GM21619 (cell line): ENCODE measurements at regions not wholly inside any gene's neighbourhood (a gene's known extent, or its start where the extent isn't known, plus 50 kb on each side); places are given as distances from the start of the nearest gene placed in this dataset.

ENCODE experiments used
- ATAC-seq: cut with Tn5 transposase; IDR thresholded peaks from one replicate; pipeline ENCODE4 v1.9.1; 2021; ENCODE audit not compliant: unreplicated experiment

DNA sequence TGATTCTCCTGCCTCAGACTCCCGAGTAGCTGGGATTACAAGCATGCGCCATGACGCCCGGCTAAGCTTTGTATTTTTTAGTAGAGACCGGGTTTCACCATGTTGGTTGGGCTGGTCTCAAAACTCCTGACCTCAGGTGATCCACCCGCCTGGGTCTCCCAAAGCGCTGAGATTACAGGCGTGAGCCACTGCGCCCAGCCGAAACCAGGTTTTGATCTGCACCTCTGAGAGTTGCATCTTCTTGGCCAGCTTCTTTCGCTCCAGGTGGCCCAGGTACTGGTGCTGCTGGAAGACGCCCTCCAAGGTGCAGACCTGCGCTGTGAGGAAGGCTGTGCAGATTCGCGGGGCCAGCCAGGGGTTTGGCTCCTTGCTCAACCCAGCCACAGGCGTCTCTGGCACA is 275.4 kb upstream of the LRRC3B start:
- no peak for ATAC-seq

DNA sequence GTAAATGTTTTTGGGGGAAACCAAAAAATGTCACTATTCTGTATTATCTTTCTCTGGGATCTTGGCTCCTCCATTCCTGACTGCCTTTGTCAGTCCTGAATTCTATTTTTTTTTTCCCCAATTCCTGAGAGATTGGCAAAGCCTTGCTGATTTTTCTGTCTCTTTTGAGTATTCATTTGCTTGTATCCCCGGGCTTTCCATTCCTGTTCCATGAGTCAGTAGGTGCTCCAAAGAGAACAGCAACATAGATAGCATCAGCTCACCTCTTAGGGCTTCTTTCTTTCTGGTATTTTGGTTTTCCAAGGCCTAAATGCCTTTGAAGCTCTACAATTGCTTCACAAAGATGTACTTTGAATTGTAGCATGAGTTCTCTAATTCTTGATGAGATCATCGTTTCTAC is 271.7 kb upstream of the LRRC3B start:
- ATAC-seq, result no peak

DNA sequence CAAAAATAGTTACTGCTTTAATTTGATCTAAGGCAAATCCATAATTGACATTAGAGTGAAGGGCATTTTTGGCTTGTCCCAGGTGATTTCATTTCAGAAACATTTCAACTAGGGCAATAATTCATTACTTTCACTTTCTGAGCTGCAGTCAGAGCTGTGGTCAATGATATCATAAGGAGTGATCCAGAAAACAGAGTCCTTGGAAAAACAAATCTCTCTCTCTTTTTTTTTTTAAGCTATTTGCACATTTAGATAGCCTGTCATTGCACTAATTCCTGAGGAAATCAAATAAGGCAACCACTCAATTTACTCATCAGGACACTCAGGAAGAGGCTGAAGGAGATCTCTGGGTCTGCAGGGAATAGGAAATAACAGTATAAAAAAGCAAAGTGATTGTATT is 269.5 kb upstream of the LRRC3B start:
- no peak for ATAC-seq

DNA sequence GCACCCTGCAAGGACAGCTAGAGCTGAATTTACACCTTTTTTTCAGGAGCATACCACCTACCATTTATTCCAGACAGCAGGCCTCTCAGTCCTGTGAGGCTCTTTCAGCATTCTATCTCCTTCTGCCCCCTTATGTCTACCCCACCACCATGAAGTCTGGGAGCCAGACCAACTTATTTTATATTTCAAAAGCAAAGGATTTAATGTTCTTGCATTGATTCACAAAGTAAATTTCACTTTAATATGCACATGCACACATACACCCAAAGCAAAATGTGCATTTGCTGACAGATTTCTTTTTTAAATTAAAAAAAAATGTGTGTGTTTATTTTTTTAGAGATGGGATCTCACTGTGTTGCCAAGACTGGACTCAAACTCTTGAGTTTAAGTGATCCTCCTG is 264.2 kb upstream of the LRRC3B start:
- no peak for ATAC-seq

DNA sequence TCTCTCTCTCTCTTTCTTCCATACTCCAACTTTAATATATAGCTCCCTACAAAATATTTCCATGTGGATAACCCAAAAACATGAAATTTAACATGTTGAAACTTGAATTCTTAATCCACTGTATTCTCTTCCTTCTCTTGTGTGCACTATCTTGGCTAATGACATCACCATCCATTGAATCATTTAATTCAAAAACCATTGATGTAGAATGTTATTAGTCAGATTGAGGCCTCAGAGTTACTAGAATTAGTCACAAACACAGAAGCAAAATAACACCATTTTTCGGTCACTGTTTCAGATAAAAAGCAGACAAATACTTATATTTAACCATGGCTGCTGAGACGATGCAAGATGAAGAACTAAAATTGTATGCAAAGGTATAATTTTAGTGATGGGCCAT is 256.9 kb upstream of the LRRC3B start:
- no peak for ATAC-seq

DNA sequence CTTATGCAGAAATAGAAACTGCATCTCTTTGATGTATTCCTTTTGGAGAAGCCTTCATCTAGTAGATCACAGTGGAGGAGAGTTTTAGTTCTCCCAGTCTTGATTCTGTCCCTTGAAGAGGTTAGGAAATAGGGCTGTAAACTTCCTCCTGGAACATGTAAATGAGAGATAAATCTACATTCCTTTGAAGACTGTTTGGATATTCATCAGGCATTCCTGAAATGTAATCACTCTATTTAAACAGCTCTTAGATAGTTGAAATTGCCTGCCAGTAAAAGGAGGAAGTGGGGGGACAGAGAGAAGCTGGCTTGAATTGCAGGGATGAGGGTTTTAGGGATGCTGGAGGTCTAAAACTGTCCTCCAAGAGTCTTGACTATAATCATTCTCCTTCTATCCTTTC is 254.3 kb upstream of the LRRC3B start:
- no peak for ATAC-seq

DNA sequence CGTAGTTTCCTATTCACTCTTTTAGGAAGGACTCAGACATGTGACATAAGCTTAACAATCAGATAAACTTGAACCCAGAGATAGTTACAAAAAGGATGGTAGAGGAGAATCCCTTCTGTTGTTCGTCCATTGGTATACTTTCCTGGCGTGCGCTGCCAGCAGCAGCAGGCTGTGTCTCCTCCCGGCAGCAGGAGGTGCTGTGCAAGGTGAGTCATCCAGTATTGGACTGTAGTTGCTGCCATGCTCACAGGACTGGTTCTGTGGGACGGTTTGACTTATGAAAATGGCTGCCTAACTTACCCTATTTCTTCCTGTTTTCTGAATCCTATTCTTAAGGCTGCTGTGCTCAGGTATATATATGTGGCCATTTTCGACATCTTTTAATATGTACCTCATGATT is 253.4 kb upstream of the LRRC3B start:
- ATAC-seq, result no peak

DNA sequence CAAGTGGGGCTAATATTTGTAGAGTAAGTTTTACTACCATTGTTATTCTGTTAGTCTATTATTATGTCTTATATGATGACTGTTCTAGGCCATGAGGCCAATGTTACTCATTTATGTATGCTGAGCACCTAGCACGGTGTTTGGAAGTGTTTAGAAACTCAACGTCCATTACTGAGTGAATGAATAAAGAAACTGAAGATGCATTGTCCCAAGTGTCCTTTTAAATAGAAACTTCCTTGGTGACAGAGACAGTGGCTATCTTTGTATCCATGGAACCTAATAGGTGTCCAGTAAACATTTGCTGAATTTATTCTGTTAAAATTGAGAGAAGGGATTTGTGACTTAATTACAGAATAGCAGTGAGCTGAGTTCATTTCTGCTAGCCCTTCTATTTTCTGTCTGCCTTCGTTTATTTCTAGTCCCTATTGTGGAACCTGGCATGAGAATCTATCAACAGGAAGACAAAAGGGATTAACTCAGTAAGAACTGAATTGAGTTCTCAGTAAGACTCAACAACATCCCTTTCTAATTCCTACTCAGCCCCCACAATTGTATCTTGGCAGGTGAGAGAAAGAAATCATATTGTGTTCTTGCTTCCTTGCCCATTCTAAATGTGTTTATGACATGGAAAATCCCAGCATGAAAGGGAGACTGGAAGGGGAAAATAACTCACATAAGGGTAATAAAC is 246.6 kb upstream of the LRRC3B start:
- ATAC-seq, result no peak

DNA sequence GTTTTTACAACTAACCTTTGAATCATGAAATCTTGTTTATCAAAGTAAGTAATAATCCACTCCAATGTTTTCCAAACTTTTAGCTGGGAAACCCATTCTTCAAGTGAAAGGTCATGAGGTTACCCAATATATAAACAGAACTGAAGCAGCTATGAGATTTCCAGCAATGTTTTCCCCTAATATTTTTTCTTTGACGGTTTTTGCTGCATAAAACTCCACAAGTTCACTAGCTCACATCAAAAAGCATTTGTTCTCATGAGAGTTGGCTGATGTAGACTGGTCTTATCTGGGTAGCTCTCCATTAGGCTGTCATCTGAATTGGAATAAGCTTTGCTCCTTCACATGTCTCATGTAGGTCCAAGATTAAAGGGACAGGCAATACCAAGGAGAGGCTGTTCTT is 241.2 kb upstream of the LRRC3B start:
- ATAC-seq, result no peak

DNA sequence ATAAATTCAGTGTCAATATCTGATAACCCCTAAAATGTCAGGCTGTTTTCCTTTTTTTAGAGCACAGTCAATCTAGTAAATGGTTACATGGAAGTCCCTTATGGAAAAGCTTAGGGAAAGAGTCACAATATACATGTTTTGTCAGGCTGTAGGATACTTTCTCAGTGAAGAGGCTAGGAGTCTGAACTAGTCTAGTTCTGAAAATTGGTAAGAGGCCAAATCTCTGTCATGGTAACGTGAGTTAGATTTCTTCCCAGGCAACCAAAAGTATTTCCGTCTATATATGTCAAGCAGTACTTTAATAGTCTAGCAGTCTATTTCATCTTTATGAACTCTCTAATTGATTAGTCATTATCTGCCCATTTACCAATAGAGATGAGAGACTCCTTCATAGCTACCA is 215.9 kb upstream of the LRRC3B start:
- no peak for ATAC-seq

DNA sequence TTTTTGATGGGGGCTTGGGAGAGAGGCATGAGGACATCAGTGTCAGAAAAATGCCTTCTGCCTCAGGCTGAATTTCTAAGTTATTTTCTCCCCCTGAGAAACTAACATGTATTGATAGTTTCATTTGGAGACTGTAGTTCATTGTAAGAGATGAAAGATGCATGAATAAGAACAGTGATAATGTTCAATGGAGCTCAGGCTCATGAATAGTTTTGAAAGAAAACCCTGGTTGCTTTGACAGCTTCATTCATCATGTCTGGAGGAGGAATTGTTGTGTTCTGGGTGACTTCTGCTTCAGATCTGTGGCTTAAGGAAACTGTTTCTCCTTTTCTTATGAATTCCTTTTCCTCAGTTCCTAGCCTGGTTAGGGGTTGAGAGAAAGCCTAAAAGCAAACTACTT is 204.0 kb upstream of the LRRC3B start:
- no peak for ATAC-seq

DNA sequence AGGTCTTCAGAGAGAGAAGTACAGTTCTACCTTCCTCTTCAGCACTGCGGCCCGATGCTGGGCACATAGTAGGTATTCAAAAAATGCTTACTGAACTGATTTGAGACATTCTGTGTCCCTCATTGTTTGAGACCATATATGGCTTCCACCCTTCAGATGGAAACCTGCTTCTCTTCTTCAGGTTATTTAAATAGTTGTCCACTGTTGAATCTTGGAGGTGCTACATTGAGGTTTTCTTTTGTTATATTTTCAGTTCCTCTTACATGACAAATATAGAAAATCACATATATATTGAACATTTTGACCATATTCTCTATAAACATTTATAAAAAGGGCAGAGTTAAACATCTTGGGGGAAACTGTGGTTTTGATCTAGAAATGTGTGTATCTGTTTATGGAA is 200.2 kb upstream of the LRRC3B start:
- no peak for ATAC-seq

DNA sequence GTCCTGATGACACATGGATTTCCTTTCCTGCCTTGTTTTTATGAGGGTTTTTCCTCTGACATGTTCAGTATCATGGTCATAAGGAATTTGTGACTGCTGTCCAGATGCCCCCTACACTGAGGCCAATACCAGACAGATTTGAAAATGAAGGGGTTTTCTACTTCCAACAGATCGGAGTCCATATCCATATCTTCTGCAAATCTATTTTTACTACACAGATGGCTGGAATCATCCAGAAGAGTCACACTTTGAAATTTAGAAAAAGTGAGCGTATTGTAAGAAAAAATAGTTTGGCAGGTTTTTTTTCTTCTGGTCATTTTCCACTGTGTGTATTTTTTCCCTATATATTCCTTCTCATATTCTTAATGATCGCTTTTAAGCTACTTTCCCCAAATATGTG is 197.5 kb upstream of the LRRC3B start:
- ATAC-seq, result no peak

DNA sequence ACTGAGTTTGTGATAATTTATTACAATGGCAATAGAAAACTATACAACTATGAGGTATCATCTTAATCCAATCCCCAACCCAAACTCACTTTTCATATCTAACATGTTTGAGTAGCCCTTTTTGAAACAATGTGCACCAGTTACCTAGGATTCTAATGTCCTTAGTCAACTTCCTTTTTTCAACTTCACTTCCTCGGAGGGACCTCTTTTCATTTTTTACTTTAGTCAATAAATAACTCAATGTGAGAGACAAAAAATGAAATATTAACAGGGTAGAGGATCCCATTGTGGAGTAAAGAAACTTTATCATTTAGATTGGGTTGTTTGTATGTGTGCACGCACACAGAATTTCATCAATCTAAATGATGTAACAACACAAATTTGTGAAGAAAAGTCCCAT is 193.6 kb upstream of the LRRC3B start:
- no peak for ATAC-seq

DNA sequence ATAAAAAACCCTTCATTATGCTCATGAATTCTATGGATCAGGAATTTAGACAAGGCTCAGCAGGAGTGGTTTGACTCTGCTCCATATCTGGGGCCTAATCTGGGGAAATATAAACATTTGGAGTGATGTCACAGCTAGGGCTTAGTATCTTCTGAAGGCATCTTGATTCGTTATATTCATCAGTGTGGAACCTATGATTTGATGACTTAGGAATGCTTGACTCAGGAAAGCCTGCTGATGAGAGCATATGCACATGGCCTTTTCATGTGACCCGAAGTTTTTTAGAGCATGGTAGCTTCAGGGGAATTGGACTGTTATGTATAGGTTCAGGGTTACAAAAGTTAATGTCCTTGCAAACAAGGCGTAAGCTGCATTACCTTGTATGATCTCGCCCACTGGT is 184.9 kb upstream of the LRRC3B start:
- ATAC-seq, result no peak

DNA sequence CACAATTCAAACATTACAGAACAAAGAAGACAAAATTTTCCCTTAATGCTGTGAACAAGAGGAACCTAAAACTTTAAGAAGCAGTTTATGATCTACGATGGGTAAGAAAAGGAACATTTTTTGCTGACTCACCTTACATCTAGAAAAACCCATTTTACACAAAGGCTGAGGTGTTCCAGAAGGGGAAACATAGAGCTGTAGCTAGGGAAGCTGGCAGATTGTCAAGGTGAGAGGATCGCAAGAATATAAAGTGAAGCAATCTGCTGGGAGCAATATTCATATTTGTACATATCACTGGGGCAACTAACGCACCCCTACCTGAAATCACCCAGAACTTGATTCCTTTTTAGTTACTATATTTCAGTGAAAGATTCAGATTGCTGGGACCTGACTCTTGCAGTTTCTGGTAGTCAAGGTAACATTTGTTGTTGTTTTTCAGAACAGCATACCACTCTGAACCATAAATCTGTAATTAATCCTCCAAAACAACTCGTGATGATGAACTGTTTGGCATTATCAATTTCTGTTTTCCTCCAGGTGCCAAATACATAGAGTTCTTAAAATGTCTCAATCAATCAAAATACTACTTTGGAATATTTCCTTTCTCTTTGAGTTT is 184.1 kb upstream of the LRRC3B start:
- no peak for ATAC-seq

DNA sequence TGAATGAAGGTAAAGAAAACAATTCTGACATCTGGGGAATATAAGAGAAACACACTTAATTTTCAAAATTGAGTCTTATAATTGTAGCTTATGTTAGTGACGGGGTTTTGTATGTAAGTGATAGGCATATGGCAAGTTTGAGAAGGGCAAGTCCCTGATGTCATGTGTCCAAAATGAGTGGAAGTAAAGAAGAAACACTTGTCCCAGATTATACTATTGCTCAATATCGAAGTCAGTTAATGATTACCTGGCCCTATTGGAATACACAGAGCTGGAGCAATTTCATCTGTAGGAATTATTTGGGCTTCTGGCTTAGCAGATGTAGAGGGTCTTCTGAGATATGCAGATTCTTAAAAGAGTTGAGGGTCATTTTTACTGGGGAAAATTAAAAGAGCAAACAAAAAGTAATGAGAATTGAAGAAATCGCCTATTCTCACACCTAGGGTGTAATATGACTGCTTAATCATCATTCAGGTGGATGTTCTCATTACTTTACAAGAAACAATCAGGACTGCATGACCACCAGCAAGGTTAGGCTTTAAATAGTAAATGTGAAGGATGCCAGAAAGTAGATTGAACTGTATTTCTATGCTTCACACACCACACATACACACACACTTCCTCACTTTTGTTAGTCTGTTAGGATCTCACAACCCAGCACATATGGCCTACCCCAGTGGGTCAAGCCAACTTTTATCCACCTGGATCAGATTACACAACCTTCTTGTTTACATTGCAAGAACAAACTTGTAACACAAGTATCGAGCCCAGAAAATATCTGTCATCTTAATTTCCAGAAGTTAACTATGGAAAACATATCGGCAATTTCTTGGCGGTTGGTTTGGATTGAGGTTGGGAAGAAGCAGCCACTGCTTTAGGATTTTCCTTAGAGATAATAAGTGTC is 183.3 kb upstream of the LRRC3B start:
- no peak for ATAC-seq

DNA sequence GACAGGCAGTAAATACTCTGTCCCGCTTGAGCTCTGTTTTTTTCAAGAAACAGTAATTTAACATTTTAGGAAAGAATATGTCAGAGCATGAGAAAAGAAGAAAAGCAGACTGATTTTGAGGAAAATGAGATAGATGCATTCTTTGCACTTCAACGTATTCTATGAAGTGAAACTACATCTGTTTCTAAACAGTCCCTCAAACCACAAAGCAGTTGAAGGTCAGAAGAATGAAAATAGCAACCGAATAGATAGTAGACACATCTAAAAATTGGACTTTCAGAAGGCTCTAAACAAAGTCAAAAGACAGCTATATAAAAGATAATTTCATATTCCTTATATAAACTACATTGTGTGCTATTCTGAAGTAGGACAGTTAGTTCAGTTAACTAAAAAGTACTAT is 172.6 kb upstream of the LRRC3B start:
- ATAC-seq, result no peak

DNA sequence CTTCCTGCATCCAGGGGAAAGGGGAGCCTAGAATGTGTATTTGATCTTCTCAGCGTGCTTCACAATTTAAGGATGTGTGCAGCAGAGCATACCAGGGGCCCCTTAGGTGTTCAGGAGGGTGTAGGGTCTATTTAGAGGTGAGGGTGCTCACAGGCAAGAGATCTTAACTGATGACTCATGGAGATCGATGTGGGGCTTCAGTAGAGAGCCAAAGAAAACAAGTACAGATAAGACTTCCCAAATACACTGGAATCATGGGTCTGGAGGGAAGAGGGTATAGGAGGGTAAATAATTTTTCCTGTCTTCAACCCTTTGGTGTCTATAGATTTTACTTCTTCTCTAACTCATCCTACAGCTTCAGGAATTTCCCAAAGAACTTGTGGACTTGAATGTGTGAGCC is 170.2 kb upstream of the LRRC3B start:
- no peak for ATAC-seq

DNA sequence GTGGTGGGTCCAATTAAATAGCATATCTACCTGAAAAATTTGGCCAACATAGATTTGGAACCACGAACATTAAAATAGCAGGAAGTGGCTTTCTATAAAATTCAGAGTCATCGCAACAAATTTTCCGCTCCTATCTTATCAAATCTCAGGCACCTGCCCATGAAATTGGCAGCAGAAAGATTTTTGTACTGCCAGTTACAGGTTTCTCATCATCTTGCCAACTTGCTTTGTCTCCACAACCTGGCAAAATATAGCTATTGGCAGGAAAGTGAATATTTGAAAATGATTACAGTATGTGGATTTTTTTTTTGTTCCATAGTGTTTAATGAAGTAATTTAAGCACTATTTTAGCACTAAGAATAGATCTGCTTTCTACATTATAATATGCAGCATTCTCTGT is 161.6 kb upstream of the LRRC3B start:
- no peak for ATAC-seq

DNA sequence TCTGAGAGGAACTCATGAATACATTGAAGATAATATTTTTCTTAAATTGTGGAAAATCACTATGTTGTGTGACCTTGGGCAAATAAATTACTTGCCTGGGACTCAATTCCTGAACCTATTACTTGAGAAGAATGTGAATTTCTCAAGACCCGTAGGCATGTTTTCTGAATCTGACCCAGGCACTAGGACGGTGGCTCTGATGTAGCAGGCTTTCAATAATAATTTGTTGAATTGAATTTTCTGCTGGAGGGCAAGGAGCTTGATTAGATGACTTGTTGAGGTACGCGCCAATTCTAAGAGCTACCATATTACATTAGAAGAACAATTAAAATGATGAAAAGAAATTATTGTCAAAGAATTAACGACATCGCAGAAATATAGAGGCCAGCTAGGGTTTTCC is 150.2 kb upstream of the LRRC3B start:
- ATAC-seq, result no peak

DNA sequence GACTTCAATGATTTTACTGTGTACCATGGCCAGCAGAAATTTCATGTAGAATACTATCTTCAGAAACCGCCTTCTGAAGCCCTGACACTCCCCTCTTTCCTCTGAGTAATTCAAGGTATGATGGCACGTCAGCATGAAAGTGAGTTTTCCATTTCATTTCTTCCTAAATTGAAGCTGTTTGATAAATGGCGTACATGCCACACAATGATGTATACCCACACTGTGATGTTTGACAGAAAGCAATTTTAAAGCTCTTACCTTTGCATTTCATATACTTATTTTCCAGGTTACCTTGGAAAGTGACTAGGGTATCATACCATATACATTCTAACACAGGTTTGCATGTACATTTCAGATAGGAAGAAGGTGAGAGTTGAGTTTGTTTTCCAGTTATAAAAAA is 147.9 kb upstream of the LRRC3B start:
- ATAC-seq, result no peak
